NAMALWA (cell line): ENCODE measurements at regions not wholly inside any gene's neighbourhood (a gene's known extent, or its start where the extent isn't known, plus 50 kb on each side); places are given as distances from the start of the nearest gene placed in this dataset.

Experiments used
- DNase-seq: peaks from one replicate; pipeline ENCODE4 v3.0.0-alpha.2; 2015; ENCODE audit warnings: low spot score

- no peak for DNase-seq
Observed at GRCh38 chr13:21318891-21319532, 140.1 kb downstream of the ZDHHC20 start.

DNA sequence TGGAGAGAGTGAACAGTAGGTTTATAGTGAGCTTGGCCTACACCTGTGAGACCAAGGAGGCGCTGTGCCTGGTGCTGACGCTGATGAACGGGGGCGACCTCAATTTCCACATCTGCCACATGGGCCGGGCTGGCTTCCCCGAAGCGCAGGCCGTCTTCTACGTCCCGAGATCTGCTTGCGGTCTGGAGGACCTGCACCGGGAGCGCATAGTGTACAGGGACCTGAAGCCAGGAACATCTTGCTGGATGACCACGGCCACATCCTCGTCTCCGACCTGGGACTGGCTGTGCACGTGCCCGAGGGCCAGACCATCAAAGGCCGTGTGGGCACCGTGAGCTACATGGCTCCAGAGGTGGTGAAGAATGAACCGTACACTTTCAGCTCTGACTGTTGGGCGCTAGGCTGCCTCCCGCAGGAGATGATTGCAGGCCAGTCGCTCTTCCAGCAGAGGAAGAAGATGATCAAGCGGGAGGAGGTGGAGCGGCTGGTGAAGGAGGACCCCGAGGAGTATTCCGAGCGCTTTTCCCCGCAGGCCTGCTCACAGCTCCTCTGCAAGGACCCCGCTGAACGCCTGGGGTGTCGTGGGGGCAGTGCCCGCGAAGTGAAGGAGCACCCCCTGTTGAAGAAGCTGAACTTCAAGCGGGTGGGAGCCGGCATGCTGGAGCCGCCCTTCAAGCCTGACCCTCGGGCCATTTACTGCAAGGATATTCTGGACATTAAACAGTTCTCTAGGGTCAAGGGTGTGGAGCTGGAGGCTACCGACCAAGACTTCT lies 139.0 kb downstream of the ZDHHC20 start:
- DNase-seq = no peak

GRCh38 chr13:21320642-21321034 lies 138.5 kb downstream of the ZDHHC20 start:
- DNase-seq = no peak

GRCh38 chr13:21321269-21321668 lies 137.8 kb downstream of the ZDHHC20 start:
- no peak for DNase-seq

- DNase-seq = no peak
Observed at GRCh38 chr13:21322327-21322965, 136.7 kb downstream of the ZDHHC20 start.
